SU-DHL-6 (cell line): ENCODE measurements at regions not wholly inside any gene's neighbourhood (a gene's known extent, or its start where the extent isn't known, plus 50 kb on each side); places are given as distances from the start of the nearest gene placed in this dataset.

ENCODE experiments used
- H2AFZ ChIP-seq: fragments of 200-600 bp; sonication (generic); 2 replicates; pipeline ENCODE4 v1.6.1; 2014; ENCODE audit warnings: low read depth, mild to moderate bottlenecking, moderate library complexity, mixed read lengths, antibody characterized with exemption, low read length; ENCODE audit not compliant: severe bottlenecking
- H3F3A ChIP-seq: fragments of 200-600 bp; shearing (Covaris generic); 2 replicates; pipeline ENCODE4 v1.6.0; 2016; ENCODE audit warnings: antibody characterized with exemption, mild to moderate bottlenecking; ENCODE audit not compliant: insufficient read depth
- H3K27ac ChIP-seq: fragments of 200-600 bp; sonication (generic); 2 replicates; pipeline ENCODE4 v1.5.1; 2016; ENCODE audit warnings: low read depth, mild to moderate bottlenecking, low read length, moderate library complexity, mixed read lengths
- H3K27me3 ChIP-seq: fragments of 200-600 bp; sonication (generic), shearing (Covaris generic); 2 replicates; pipeline ENCODE4 v1.6.0; 2014; ENCODE audit warnings: mild to moderate bottlenecking, low read length
- H3K36me3 ChIP-seq: fragments of 200-600 bp; sonication (generic); 2 replicates; pipeline ENCODE4 v1.6.1; 2014; ENCODE audit warnings: mild to moderate bottlenecking, low read length, mixed read lengths
- H3K4me2 ChIP-seq: fragments of 300-600, 200-600 bp; shearing (Covaris generic), sonication (generic); 2 replicates; pipeline ENCODE4 v1.6.0; 2014; ENCODE audit warnings: low read length, low read depth, mild to moderate bottlenecking; ENCODE audit not compliant: poor library complexity, severe bottlenecking
- H3K4me3 ChIP-seq: fragments of 200-600 bp; sonication (generic); 2 replicates; pipeline ENCODE4 v1.5.1; 2014; ENCODE audit warnings: antibody characterized with exemption, low read length, mild to moderate bottlenecking, mixed read lengths; ENCODE audit not compliant: insufficient read depth, poor library complexity, severe bottlenecking
- H3K79me2 ChIP-seq: fragments of 200-600 bp; sonication (generic); 2 replicates; pipeline ENCODE4 v1.6.1; 2014; ENCODE audit warnings: mild to moderate bottlenecking, low read length, moderate library complexity; ENCODE audit not compliant: insufficient read depth
- H3K9ac ChIP-seq: fragments of 200-600 bp; sonication (generic); 2 replicates; pipeline ENCODE4 v1.7.0; 2014; ENCODE audit warnings: mild to moderate bottlenecking, low read length
- H3K9me2 ChIP-seq: fragments of 200-600 bp; sonication (generic); replicated peaks from 2 replicates; pipeline ENCODE4 v1.6.1; 2014; ENCODE audit warnings: low read length; ENCODE audit not compliant: insufficient read depth
- H3K9me3 ChIP-seq: fragments of 200-600 bp; sonication (generic); 2 replicates; pipeline ENCODE4 v1.6.1; 2014; ENCODE audit warnings: low read length, mixed read lengths; ENCODE audit not compliant: insufficient read depth
- H4K20me1 ChIP-seq: fragments of 200-600 bp; sonication (generic); 2 replicates; pipeline ENCODE4 v1.6.1; 2014; ENCODE audit warnings: low read depth, mild to moderate bottlenecking, antibody characterized with exemption, low read length, moderate library complexity, mixed read lengths
- EZH2phosphoT487 ChIP-seq: fragments of 200-600 bp; sonication (generic), shearing (Covaris generic); conservative IDR thresholded peaks from 2 replicates; pipeline ENCODE4 v1.6.1; 2018; ENCODE audit warnings: mild to moderate bottlenecking, antibody characterized with exemption, low read length, moderate library complexity, mixed read lengths
- TF ChIP-seq, protein P1 (sequence below): fragments of 200-600 bp; sonication (generic); IDR thresholded peaks from one replicate; pipeline ENCODE4 v1.5.1; 2017; ENCODE audit warnings: antibody characterized with exemption, mild to moderate bottlenecking, low read length, moderate library complexity; ENCODE audit not compliant: insufficient read depth, poor library complexity, severe bottlenecking

- Histone ChIP-seq H2AFZ (no peak overlapping the region), H3K79me2 (no peaks in the 10 kb centered on the region), H4K20me1 (no peaks in the 10 kb centered on the region), H3K27ac (no peak overlapping the region), H3F3A (no peaks in the 10 kb centered on the region), H3K9me2 (no peaks in the 10 kb centered on the region), H3K36me3 (no peaks in the 10 kb centered on the region), H3K4me3 (no peak overlapping the region), H3K9me3 (no peaks in the 10 kb centered on the region), H3K9ac (no peak overlapping the region), H3K4me2 (no peak overlapping the region), H3K27me3 (no peaks in the 10 kb centered on the region)
- TF ChIP-seq EZH2phosphoT487: no peak
- TF ChIP-seq, protein P1, sequence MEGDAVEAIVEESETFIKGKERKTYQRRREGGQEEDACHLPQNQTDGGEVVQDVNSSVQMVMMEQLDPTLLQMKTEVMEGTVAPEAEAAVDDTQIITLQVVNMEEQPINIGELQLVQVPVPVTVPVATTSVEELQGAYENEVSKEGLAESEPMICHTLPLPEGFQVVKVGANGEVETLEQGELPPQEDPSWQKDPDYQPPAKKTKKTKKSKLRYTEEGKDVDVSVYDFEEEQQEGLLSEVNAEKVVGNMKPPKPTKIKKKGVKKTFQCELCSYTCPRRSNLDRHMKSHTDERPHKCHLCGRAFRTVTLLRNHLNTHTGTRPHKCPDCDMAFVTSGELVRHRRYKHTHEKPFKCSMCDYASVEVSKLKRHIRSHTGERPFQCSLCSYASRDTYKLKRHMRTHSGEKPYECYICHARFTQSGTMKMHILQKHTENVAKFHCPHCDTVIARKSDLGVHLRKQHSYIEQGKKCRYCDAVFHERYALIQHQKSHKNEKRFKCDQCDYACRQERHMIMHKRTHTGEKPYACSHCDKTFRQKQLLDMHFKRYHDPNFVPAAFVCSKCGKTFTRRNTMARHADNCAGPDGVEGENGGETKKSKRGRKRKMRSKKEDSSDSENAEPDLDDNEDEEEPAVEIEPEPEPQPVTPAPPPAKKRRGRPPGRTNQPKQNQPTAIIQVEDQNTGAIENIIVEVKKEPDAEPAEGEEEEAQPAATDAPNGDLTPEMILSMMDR: no peak
Observed at GRCh38 chr4:126547352-126547751, 1085.4 kb upstream of the INTU start.

- Histone ChIP-seq H3K4me3 (no peak overlapping the region), H3K79me2 (no peaks in the 10 kb centered on the region), H3K9ac (no peak overlapping the region), H4K20me1 (no peaks in the 10 kb centered on the region), H3K36me3 (no peaks in the 10 kb centered on the region), H3K27ac (no peak overlapping the region), H3K9me2 (no peaks in the 10 kb centered on the region), H3K27me3 (no peaks in the 10 kb centered on the region), H3F3A (no peaks in the 10 kb centered on the region), H3K9me3 (no peaks in the 10 kb centered on the region), H2AFZ (no peak overlapping the region), H3K4me2 (no peak overlapping the region)
- TF ChIP-seq, protein P1: no peak
- no peak for TF ChIP-seq EZH2phosphoT487
Observed at GRCh38 chr4:126548890-126549289, 1083.9 kb upstream of the INTU start.

- H2AFZ ChIP-seq: no peak overlapping the region
Observed at GRCh38 chr4:126552321-126552720, 1080.4 kb upstream of the INTU start.

More at GRCh38 chr4:126552321-126552720, 1080.4 kb upstream of the INTU start:
- H3K9ac ChIP-seq: no peak overlapping the region
- H3K27ac ChIP-seq: no peak overlapping the region
- no peaks in the 10 kb centered on the region for H3K9me2 ChIP-seq
- TF ChIP-seq EZH2phosphoT487: no peak
- TF ChIP-seq, protein P1: no peak
- no peaks in the 10 kb centered on the region for H4K20me1 ChIP-seq
- no peaks in the 10 kb centered on the region for H3K79me2 ChIP-seq
- no peak overlapping the region for H3K4me2 ChIP-seq
- H3F3A ChIP-seq: no peaks in the 10 kb centered on the region
- H3K27me3 ChIP-seq: no peaks in the 10 kb centered on the region
- no peaks in the 10 kb centered on the region for H3K9me3 ChIP-seq
- no peak overlapping the region for H3K4me3 ChIP-seq
- H3K36me3 ChIP-seq: no peaks in the 10 kb centered on the region
